Activated B cell treated with CpG ODN at 0.5 μM for 24 hours (primary cell): ENCODE measurements at regions not wholly inside any gene's neighbourhood (a gene's known extent, or its start where the extent isn't known, plus 50 kb on each side); places are given as distances from the start of the nearest gene placed in this dataset.

Experiments used
- ATAC-seq: fragments of 200-7000 bp; cut with Tn5 transposase; one replicate; pipeline ENCODE4 v1.10.0; 2021; ENCODE audit warnings: low read depth, mild to moderate bottlenecking, moderate library complexity
- CTCF ChIA-PET: fragments of 350-600 bp; sonication (Branson Sonifier 250); formaldehyde crosslinking; loops from one replicate; lab custom pipeline; 2021; ENCODE audit warnings: antibody characterized with exemption; lab: Charles Lee
- POLR2A ChIA-PET: fragments of 350-600 bp; sonication (Branson Sonifier 250); formaldehyde crosslinking; loops from one replicate; lab custom pipeline; 2021; ENCODE audit warnings: antibody characterized with exemption; lab: Charles Lee
- DNase-seq: peaks from one replicate; pipeline ENCODE4 v3.0.0; 2022
- H3K27ac Mint-ChIP-seq: one replicate; pipeline ENCODE4 v1.8.0; 2020; ENCODE audit warnings: mixed read lengths
- H3K27me3 Mint-ChIP-seq: one replicate; pipeline ENCODE4 v1.8.0; 2021; ENCODE audit warnings: mixed read lengths
- H3K36me3 Mint-ChIP-seq: one replicate; pipeline ENCODE4 v1.8.0; 2021; ENCODE audit warnings: low read depth, mixed read lengths
- H3K4me1 Mint-ChIP-seq: one replicate; pipeline ENCODE4 v1.8.0; 2021; ENCODE audit warnings: mixed read lengths
- H3K4me3 Mint-ChIP-seq: one replicate; pipeline ENCODE4 v1.8.0; 2020; ENCODE audit warnings: mild to moderate bottlenecking, mixed read lengths
- H3K9me3 Mint-ChIP-seq: one replicate; pipeline ENCODE4 v1.8.0; 2020; ENCODE audit warnings: mixed read lengths
- CTCF ChIP-seq: fragments of 200-600 bp; IDR thresholded peaks from one replicate; pipeline ENCODE4 v1.8.0; 2022; ENCODE audit warnings: antibody characterized with exemption, mild to moderate bottlenecking
- intact Hi-C: fragments of 100-400 bp; cut with micrococcal nuclease; formaldehyde crosslinking; loops from one replicate; pipeline ENCODE4 v1.15.1; 2024

GRCh38 chr4:159540038-159540437, 437.2 kb downstream of the RAPGEF2 start:
- TF ChIP-seq CTCF = no peak
- Mint-ChIP-seq H3K36me3 (no peaks in the 10 kb centered on the region), H3K27me3 (no peaks in the 10 kb centered on the region), H3K9me3 (peaks cover 14% of the 10 kb centered on the region), H3K4me3 (no peak overlapping the region), H3K27ac (no peak overlapping the region), H3K4me1 (no peaks in the 10 kb centered on the region)
- CTCF ChIA-PET = no interaction called here
- POLR2A ChIA-PET = no interaction called here
- ATAC-seq (no peak), DNase-seq (no peak)
- intact Hi-C loops = no loop called here

GRCh38 chr4:159540501-159540900, 437.6 kb downstream of the RAPGEF2 start:
- POLR2A ChIA-PET = no interaction called here
- no peak overlapping the region for H3K4me3 Mint-ChIP-seq
- H3K4me1 Mint-ChIP-seq = no peaks in the 10 kb centered on the region
- intact Hi-C loops = no loop called here
- no peaks in the 10 kb centered on the region for H3K27me3 Mint-ChIP-seq
- CTCF ChIA-PET = interaction anchor here (0.6 kb wide), 1 partner anchor 671 kb away, joined by 3 read pairs; no protein-coding TSS in a partner anchor
- H3K9me3 Mint-ChIP-seq = peaks cover 13% of the 10 kb centered on the region
- no peaks in the 10 kb centered on the region for H3K36me3 Mint-ChIP-seq
- DNase-seq = no peak
- no peak overlapping the region for H3K27ac Mint-ChIP-seq
- no peak for TF ChIP-seq CTCF
- no peak for ATAC-seq

GRCh38 chr4:159541143-159541542, 438.3 kb downstream of the RAPGEF2 start:
- no peaks in the 10 kb centered on the region for H3K27me3 Mint-ChIP-seq
- no peak overlapping the region for H3K4me3 Mint-ChIP-seq
- intact Hi-C loops = no loop called here

GRCh38 chr4:159542296-159542695, 439.4 kb downstream of the RAPGEF2 start:
- no peak for ATAC-seq
- Mint-ChIP-seq H3K27me3 (no peaks in the 10 kb centered on the region), H3K9me3 (peaks cover 3% of the 10 kb centered on the region), H3K36me3 (no peaks in the 10 kb centered on the region), H3K4me3 (no peak overlapping the region), H3K27ac (no peak overlapping the region), H3K4me1 (no peaks in the 10 kb centered on the region)
- ChIA-PET POLR2A (no interaction called here), CTCF (no interaction called here)
- TF ChIP-seq CTCF = no peak
- DNase-seq = no peak
- intact Hi-C loops = no loop called here

More at GRCh38 chr4:159541143-159541542, 438.3 kb downstream of the RAPGEF2 start:
- no peak overlapping the region for H3K27ac Mint-ChIP-seq
- no peaks in the 10 kb centered on the region for H3K4me1 Mint-ChIP-seq
- no peak for ATAC-seq
- H3K36me3 Mint-ChIP-seq = no peaks in the 10 kb centered on the region
- TF ChIP-seq CTCF = no peak
- peaks cover 10% of the 10 kb centered on the region for H3K9me3 Mint-ChIP-seq
- ChIA-PET CTCF (interaction anchor here (0.6 kb wide), 1 partner anchor 671 kb away, joined by 3 read pairs; no protein-coding TSS in a partner anchor), POLR2A (no interaction called here)
- no peak for DNase-seq

- ATAC-seq = no peak
- Mint-ChIP-seq H3K4me1 (no peaks in the 10 kb centered on the region), H3K36me3 (no peaks in the 10 kb centered on the region), H3K27me3 (no peaks in the 10 kb centered on the region), H3K4me3 (no peak overlapping the region), H3K27ac (no peak overlapping the region), H3K9me3 (no peaks in the 10 kb centered on the region)
- POLR2A ChIA-PET = no interaction called here
- no peak for TF ChIP-seq CTCF
- CTCF ChIA-PET = no interaction called here
- intact Hi-C loops = no loop called here
- no peak for DNase-seq
Observed at GRCh38 chr4:159543831-159544230, 441.0 kb downstream of the RAPGEF2 start.
